Left lobe of liver (tissue), 2 donors: ENCODE measurements at regions not wholly inside any gene's neighbourhood (a gene's known extent, or its start where the extent isn't known, plus 50 kb on each side); places are given as distances from the start of the nearest gene placed in this dataset.

ENCODE experiments used
- ATAC-seq: fragments of 200-7000 bp; cut with Tn5 transposase; one replicate; pipeline ENCODE4 v1.9.1; 2020; ENCODE audit warnings: mild to moderate bottlenecking, moderate library complexity
- DNase-seq: peaks from one replicate; pipeline ENCODE4 v3.0.0-alpha.2; 2020; ENCODE audit warnings: low spot score
- donor health status: DM: no; HTN: no; CAD: no; lungs with moderate emphysema.
- donor health status: DM: no; HTN: yes; CAD: no.

- ATAC-seq: no peak
Measured at GRCh38 chr4:110878413-110878812, 255.5 kb upstream of the PITX2 start.

GRCh38 chr4:110878956-110879355, 256.1 kb upstream of the PITX2 start:
- ATAC-seq (no peak), DNase-seq (no peak)

More at GRCh38 chr4:110878413-110878812, 255.5 kb upstream of the PITX2 start:
- no peak for DNase-seq

DNA sequence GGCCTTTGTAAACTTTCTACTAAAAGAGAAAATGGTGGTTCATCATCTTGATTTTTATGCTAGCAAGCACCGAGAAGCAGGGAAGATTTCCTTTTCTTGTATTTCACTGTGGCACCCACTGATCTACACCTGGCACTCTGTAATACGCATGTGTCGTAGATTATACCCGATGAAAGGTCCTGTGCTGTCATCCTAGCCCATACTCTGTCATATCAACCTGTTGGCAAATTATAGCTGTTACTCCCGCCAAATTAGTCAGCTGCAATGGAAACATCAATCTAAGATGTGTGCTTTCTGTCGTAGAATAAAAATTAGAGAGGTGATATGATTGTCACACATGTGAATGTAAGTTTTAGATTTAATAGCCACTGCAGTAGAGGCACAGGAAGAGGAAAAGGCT, 263.4 kb upstream of the PITX2 start:
- no peak for ATAC-seq
- no peak for DNase-seq

DNA sequence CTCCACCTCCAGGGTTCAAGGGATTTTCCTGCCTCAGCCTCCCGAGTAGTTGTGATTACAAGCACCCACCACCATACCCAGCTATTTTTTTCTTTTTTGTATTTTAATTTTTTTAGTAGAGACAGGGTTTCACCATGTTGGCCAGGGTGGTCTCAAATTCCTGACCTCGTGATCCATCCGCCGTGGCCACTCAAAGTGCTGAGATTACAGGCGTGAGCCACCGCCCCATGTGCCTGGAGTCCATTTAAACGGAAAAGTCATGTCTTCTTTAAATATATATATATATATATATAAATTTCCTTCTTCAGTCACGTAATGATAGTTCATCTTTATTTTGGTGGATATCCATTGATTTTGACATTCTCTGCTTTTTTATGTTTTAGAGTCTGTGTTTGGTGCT, 264.0 kb upstream of the PITX2 start:
- DNase-seq (no peak), ATAC-seq (no peak)

- ATAC-seq: no peak
- DNase-seq: no peak
Measured at GRCh38 chr4:110897784-110898183, 274.9 kb upstream of the PITX2 start.

GRCh38 chr4:110898290-110898689, 275.4 kb upstream of the PITX2 start:
- ATAC-seq (no peak), DNase-seq (no peak)

GRCh38 chr4:110900213-110900769, 277.4 kb upstream of the PITX2 start:
- ATAC-seq (no peak), DNase-seq (no peak)

DNA sequence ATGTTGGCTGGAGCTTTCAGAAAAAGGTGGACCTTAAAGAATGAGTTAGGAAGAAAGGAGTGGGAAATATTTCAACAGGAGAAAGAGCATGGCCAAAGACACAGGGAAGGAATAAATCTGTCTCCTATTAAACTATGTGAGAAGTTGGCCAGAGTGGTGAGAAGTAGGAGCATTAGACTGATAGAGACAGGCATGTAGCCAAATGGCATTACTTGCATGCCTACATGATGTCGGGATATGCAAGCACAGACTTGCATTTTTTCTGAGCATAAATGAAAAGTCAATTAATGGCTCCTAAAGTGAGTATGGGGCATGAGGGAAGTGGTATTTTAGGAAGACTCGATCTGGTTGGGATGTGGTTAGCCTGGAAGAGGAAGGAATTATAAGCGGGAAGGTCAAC, 279.6 kb upstream of the PITX2 start:
- ATAC-seq (no peak), DNase-seq (no peak)

DNA sequence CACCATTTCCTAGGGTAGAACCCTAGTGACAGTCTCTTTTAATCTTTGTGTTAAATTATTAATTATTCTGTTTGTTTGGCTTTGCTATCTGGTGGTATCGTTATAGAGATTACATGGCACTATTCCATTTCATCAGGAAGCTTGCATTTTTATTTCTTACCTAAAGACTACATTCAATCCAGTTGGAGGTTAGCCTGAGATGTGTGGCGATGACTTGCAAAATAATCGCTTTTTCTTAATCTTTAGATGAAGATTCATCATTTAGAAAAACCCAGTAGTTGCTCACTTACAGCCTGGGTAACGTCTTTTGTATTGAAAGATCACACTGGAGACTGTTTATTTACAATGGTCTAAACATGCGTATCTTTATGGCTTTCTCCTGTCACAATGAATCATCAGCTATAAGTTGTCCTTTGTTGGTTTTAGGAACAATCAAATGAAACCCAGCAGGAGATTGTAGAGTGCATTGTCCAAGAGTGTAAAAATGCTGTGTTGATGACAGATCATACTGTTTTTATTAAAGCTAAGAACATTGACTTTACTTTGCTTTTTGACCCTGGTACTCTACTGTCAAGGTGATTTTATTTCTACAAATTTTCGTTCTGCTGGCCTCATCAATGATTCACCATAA, 281.7 kb upstream of the PITX2 start:
- ATAC-seq (no peak), DNase-seq (no peak)

GRCh38 chr4:110905367-110905766, 282.5 kb upstream of the PITX2 start:
- no peak for ATAC-seq
- no peak for DNase-seq

DNA sequence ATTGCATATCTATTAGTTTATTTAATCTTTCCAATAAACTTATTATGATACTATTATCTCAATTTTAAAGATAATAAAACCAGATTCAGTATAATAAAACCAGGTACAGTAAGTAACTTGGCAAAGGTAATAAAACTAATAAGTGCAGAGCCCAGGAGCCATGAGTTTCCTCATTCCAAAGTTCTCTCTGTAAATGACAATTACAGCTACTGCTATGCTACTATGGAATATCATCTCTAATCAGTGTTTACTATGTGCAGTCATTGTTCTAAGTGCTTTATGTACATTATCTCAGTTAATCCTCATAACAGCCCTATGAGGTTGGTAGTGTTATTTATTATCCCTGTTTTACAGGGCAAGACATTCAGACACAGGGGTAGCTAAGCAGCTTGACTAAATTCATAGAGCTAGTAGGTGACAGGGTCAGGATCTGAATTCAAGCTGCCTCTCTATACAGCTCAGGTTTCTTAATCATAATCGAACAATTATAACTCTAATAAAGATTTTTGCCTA, 285.0 kb upstream of the PITX2 start:
- ATAC-seq (no peak), DNase-seq (no peak)

- no peak for ATAC-seq
- DNase-seq: no peak
Measured at GRCh38 chr4:110914791-110915190, 291.9 kb upstream of the PITX2 start.

DNA sequence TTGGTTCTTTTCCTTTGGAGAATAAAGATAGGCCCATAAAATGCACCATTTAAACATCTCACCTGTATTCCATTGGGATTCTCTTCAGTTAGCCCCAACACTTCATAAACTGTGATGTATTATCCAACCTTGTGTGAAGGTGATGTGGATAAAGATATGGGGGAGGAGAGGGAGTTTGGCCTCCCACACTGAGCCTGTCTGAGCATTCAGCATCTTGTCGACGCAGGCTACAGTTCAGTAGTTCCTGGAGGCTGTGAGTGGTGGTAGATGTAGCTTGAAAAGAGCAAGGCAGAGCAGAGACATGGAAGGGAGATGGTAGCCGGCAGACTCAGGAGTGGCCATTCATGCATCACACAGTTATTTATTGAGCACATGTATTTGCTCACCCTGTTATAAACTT, 292.4 kb upstream of the PITX2 start:
- ATAC-seq (no peak), DNase-seq (no peak)

DNA sequence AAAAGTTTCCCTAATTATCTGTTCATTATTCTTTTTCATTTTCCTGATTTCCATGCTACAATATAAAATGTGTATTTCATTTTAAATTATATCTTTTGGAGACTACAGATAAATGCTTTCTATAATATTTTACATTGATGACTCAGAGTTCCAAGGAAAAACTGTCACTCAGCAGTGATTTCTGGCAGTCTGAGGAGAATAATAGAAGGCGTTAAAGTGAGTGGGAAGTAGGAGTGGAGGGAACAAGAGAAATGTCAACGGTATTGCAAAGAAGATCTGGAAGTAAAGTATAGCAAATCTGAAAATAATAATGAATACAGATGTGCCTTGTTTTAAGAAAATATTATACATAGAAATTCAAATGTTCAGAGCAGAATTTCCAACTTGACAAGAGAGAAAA, 293.6 kb upstream of the PITX2 start:
- no peak for DNase-seq
- no peak for ATAC-seq

DNA sequence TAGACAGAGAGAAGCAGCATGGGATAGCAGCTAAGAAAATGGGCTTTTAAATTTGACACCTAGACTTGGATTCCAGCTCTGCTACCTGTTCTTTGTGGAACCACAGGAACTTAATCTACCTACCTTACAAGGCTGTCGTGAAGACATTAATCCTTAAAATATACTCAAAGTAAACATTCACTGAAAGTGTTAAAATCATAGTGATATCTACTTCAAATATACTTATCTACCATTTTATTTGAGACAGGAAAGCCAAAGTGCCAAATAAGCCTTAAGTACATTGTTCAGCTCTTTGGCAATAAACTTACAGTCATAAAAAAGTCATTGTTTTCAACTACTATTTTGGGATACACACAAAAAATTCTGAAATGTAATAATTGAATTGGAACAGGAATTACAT, 295.0 kb upstream of the PITX2 start:
- DNase-seq (no peak), ATAC-seq (no peak)

- DNase-seq (no peak), ATAC-seq (no peak)
Measured at GRCh38 chr4:110920990-110921389, 298.1 kb upstream of the PITX2 start.

DNA sequence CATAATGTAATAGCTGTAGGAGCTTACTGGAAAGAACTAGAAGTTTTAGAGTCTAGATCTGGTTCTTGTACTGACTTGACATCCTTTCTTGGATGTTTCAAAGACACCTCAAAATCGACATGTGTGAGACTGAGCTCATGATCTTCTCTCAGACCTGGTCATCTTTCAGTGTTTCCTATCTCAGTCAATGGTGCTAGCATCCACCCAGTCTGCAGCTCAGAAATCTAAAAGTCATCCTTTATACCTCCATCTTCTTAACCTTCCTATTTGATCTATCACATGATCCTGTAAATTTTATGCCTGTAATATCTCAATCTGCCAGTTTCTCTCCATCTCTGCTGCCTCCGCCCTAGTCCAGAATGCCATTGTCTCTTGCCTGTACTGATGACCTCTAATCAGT, 301.9 kb upstream of the PITX2 start:
- DNase-seq (no peak), ATAC-seq (no peak)

DNA sequence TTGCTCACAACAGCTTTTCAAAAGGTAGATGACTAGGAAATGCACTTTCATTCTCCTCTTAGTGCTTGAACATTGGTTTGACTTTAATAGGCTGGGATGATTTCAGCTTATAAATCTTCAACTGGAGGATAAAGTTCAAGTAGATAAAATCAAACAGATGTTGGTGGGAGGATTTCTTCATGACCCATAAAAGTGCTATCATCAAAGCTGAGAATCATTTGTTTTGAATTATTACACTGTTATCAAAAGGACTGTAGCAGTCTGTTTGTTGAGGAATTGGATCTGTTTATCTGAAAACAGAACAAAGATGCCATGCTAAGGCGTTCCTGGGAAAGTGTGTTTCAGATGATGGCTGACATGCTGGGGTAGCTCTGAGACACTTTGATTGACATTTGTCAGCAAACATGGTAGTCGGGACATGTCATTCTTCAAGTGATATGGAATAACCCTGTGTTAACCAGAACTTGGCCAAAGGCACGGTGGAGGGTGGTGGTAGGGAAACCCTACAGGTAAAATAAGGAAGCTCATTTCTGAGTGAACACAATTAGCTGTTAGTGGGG, 304.0 kb upstream of the PITX2 start:
- no peak for DNase-seq
- no peak for ATAC-seq

DNA sequence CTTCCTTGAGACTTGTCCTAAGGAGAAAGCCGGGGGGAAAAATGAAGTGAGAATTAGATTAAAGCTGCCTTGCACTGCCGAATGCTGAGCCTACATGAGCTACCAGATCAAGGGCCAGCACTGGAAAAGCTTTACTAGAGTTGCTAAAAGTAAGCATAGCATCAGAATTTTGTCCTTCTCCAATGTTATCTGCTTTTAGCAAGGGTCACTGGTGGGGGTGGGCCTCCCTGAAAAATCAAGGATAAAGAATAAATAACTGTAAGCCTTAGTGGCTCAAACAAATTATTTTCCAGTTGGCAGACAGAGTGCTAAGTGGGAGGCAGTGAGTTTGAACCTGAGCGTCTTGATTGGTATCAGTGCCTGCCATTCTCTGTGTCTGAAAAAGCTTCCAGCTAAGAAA, 310.5 kb upstream of the PITX2 start:
- DNase-seq: no peak
- ATAC-seq: no peak

GRCh38 chr4:110944501-110944900, 321.6 kb upstream of the PITX2 start:
- DNase-seq (no peak), ATAC-seq (no peak)

DNA sequence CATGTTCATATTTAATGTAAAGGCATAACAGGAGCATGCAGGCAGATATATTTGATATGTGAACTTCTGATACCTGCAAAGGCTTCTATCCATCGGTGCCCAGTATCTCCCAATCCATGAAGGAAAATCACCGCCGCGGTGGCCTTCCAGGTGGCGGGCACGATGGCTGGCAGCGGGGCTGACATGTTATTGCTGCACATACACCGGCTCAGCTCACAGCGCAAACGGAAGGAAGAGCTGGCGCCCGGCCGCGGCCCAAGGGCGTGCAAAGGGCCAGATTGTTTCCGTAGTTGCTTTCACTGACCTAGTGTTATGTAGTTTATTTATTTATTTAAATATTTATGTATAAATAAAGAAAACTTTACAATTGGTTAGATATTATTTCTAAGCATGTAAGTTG, 322.7 kb upstream of the PITX2 start:
- ATAC-seq: no peak
- DNase-seq: no peak

GRCh38 chr4:110949542-110949941, 326.7 kb upstream of the PITX2 start:
- ATAC-seq: no peak
- DNase-seq: no peak

DNA sequence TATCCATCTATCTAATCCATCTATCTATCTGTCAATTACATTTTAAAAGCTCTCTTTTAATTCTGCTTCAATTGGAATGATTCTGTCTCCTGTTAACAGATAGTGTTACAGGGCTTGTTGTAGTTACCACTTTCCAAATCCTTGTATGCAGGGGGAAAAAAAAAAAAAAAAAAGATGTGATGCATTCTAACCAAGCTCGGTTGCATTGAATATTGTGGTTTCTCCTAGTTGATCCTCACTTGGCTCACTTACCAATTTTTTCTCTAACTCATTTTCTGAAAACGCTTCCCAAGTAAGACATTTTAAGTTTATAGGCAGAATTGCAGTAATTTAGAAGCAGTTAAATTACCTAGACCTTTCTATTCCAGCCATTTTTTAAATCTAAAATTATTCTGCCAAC, 327.9 kb upstream of the PITX2 start:
- no peak for ATAC-seq
- DNase-seq: no peak
